ENCODE measurements at regions not wholly inside any gene's neighbourhood (a gene's known extent, or its start where the extent isn't known, plus 50 kb on each side); places are given as distances from the start of the nearest gene placed in this dataset.
"Not testable (repeated sequence)": the region's sequence is repeated elsewhere in the genome, so short reads cannot be mapped to it uniquely, and the experiment has no call there.

DNA sequence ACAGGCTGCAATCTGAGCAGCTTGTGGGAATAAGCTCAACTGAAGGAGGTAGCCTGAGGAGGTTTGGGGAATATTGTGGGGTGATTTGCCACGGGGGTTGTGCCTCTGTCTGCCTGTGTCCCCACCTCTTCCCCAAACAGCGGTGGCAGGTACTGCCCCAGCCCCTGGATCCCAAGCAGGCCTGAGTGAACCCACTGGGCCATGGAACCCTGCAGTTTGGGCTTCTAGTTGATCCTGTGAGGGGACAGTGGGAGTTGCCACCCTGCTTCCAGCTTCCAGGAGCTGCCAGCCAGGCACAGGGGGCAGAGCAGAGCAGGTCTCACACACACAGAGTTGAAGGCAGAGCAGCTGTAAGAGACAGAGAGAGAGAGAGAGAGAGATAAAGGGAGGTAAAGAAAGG, 97.4 kb downstream of the PJA1 start:
- Histone ChIP-seq H3K4me3 (ENCODE audit: low read length) (no peak overlapping the region), H3K36me3 (ENCODE audit: control insufficient read depth, insufficient read depth, low read length) (no peaks in the 10 kb centered on the region), H3K27me3 (ENCODE audit: control insufficient read depth, insufficient read depth, low read length) (no peaks in the 10 kb centered on the region), H3K27ac (ENCODE audit: low read depth, low read length) (no peak overlapping the region), H3K9ac (ENCODE audit: low read length) (no peak overlapping the region), H3K4me1 (ENCODE audit: control insufficient read depth, insufficient read depth, low read length) (no peaks in the 10 kb centered on the region)

DNA sequence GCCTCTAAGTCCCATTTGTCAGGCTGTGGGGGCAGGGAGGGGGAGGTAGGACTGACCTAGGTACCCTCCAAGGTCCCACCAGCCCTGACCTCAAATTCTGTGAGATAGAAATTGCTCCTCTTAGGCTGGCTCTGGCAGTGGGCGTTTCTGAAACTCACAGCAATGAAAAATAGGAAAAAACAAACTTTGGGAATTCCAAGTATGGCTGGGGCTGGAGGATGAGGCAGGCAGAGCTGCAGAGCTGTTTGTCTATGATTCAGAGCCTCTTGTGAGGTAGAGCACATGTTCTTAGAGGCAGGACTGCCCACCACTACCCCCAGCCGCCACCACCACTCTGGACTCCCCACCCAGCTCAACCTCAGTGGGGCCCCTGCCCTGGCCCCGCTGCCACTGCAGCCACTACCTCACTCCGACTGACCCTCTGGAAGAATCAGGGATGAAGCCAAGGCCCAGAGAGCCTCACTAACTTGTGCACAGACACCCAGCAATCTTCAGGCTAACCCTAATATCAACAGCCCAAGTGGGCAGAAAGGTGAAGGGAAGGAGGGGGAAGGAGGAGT, 98.2 kb downstream of the PJA1 start:
- no peak overlapping the region for H3K27ac ChIP-seq (ENCODE audit: low read depth, low read length)
- no peaks in the 10 kb centered on the region for H3K27me3 ChIP-seq (ENCODE audit: control insufficient read depth, insufficient read depth, low read length)
- H3K4me1 ChIP-seq (ENCODE audit: control insufficient read depth, insufficient read depth, low read length), result no peaks in the 10 kb centered on the region
- no peaks in the 10 kb centered on the region for H3K36me3 ChIP-seq (ENCODE audit: control insufficient read depth, insufficient read depth, low read length)
- H3K4me3 ChIP-seq (ENCODE audit: low read length), result no peak overlapping the region
- no peak overlapping the region for H3K9ac ChIP-seq (ENCODE audit: low read length)

DNA sequence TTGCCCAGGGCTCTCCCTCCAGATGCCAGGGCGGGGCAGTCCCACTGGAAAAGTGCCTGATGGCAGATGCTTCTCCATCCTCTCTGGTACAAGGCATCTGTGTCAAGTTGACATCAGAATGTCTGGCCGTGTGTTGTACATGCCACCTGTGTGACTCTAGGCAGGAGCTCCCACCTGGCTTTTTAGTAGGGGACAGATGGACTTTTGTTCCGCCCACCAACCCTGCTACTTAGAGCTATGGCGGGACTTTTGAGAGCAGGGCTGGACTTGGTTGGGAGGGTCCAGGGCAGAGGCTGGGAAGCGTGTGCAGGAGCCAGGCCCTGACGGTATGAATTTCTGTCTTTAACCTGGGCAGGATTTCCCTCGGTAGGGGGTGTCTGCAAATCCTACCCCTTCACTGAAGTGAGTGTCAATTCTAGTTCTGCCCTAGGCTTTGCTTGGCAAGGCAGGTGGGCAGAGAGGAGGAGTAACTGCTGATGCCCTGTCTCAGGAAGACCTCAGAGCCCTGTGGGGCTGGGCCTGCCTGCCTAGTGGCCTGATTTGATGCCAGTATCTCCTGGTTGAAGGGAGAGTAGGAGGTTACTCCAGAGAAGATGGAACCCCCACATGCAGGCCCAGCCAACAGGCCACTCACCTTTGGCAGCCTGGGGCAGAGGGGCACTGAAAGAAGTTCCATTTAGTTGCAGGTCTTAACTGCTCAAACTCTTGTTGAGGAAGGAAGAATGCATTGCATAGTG, 99.1 kb downstream of the PJA1 start:
- Histone ChIP-seq H3K27me3 (ENCODE audit: control insufficient read depth, insufficient read depth, low read length) (no peaks in the 10 kb centered on the region), H3K4me1 (ENCODE audit: control insufficient read depth, insufficient read depth, low read length) (no peaks in the 10 kb centered on the region), H3K4me3 (ENCODE audit: low read length) (no peak overlapping the region), H3K27ac (ENCODE audit: low read depth, low read length) (no peak overlapping the region), H3K36me3 (ENCODE audit: control insufficient read depth, insufficient read depth, low read length) (no peaks in the 10 kb centered on the region), H3K9ac (ENCODE audit: low read length) (no peak overlapping the region)

DNA sequence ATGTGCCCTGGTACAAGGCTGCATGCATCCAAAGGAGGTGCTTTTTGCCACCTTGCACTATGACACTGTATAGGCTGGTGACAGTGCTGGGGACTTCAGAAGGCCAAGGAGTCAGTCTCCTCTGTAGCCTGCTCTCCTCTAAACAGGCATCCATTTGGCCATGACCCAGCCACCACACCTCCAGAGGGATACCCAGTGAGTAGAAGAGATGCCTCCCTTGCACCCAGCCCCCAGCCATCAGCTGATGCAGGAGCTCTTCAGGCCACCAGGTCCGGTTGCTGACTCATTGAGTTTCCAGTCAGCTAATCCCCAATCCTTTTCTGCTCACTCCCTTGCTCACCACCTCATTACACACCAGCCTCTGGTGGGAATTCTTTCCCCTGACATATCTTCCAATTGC, 99.8 kb downstream of the PJA1 start:
- Histone ChIP-seq H3K27ac (ENCODE audit: low read depth, low read length) (no peak overlapping the region), H3K4me1 (ENCODE audit: control insufficient read depth, insufficient read depth, low read length) (no peaks in the 10 kb centered on the region), H3K27me3 (ENCODE audit: control insufficient read depth, insufficient read depth, low read length) (no peaks in the 10 kb centered on the region), H3K4me3 (ENCODE audit: low read length) (no peak overlapping the region), H3K36me3 (ENCODE audit: control insufficient read depth, insufficient read depth, low read length) (no peaks in the 10 kb centered on the region), H3K9ac (ENCODE audit: low read length) (no peak overlapping the region)

DNA sequence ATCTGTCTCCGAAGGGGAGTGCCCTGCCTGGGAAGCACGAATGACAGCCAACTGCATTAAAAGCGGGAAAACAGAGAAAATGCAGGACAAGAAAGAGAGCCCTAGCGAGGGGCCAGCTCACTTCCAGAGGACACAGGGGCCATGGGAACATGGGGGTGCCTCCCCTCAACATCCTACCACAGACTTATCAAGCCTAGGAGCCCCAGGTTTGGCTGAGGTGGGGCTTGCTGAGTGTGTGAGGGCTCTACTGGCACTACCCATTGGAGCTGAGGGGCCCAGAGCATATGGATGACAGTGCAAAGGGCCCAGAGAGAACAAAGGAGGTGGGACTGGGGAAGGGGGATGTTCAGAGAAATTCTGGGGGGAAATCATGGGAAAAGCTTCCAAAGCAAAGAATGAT, 101.8 kb downstream of the PJA1 start:
- H3K4me3 ChIP-seq (ENCODE audit: low read length), result no peak overlapping the region
- no peak overlapping the region for H3K9ac ChIP-seq (ENCODE audit: low read length)
- H3K27me3 ChIP-seq (ENCODE audit: control insufficient read depth, insufficient read depth, low read length), result no peaks in the 10 kb centered on the region
- H3K27ac ChIP-seq (ENCODE audit: low read depth, low read length), result no peak overlapping the region
- H3K36me3 ChIP-seq (ENCODE audit: control insufficient read depth, insufficient read depth, low read length), result no peaks in the 10 kb centered on the region
- H3K4me1 ChIP-seq (ENCODE audit: control insufficient read depth, insufficient read depth, low read length), result no peaks in the 10 kb centered on the region

DNA sequence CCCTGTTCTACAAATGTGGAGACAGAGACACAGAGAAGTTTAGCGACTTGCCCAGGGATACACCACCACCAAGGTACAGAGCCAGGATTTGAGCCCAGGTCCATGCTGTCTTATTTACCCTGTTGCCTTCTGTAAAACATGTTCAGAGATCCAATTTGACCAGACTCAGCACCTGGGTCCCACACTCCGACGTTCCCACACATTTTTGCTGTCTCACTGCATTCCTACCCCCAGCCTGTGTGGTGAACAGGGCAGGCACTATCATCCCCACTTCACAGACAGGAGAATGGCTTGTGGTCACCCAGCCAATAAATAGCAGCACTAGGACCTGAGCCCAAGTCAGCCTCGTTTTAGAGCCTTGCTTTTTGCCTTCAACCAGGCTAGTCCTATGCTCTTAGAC, 102.8 kb downstream of the PJA1 start:
- H3K9ac ChIP-seq (ENCODE audit: low read length), result no peak overlapping the region
- no peak overlapping the region for H3K27ac ChIP-seq (ENCODE audit: low read depth, low read length)
- H3K4me1 ChIP-seq (ENCODE audit: control insufficient read depth, insufficient read depth, low read length), result no peaks in the 10 kb centered on the region
- no peaks in the 10 kb centered on the region for H3K27me3 ChIP-seq (ENCODE audit: control insufficient read depth, insufficient read depth, low read length)
- no peaks in the 10 kb centered on the region for H3K36me3 ChIP-seq (ENCODE audit: control insufficient read depth, insufficient read depth, low read length)
- no peak overlapping the region for H3K4me3 ChIP-seq (ENCODE audit: low read length)

DNA sequence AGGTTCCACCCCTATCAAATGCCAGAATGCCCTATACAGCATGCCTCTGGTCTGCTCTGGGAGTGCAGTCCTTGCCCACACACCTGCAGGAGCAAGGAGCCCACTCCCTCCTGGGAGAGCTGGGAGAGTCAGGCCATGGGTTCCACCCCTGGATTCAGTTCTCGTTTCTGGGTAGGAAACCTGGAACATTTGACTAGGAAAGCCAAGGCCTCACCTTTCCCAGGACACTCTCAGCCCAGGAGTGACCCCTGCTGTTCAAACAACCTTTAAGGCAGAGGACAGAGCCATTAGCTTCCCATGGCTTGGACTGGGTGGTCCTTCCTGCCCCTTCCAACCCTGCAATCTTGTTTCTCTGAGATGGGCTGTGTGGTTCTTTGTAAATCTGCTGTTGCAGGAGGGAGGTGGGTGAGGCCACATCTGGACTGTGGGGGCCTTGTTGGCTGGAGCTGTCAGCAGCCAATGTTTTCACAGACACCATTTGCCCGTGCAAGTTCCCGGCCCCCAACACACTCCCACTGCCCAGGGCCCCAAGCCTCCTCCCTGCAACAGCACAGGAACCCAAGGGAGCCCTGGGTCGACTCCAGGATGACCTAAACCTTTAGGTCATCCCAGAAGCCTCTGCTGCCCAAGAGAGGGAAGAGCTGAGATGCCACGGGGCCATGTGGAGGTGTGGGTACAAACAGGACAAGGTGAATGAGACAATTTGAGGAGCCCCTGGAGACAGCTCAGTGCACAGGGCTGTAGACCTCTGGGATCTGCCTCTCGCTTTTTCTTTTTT, 104.4 kb downstream of the PJA1 start:
- Histone ChIP-seq H3K4me3 (ENCODE audit: low read length) (no peak overlapping the region), H3K4me1 (ENCODE audit: control insufficient read depth, insufficient read depth, low read length) (no peaks in the 10 kb centered on the region), H3K27ac (ENCODE audit: low read depth, low read length) (no peak overlapping the region), H3K9ac (ENCODE audit: low read length) (no peak overlapping the region), H3K27me3 (ENCODE audit: control insufficient read depth, insufficient read depth, low read length) (no peaks in the 10 kb centered on the region), H3K36me3 (ENCODE audit: control insufficient read depth, insufficient read depth, low read length) (no peaks in the 10 kb centered on the region)

DNA sequence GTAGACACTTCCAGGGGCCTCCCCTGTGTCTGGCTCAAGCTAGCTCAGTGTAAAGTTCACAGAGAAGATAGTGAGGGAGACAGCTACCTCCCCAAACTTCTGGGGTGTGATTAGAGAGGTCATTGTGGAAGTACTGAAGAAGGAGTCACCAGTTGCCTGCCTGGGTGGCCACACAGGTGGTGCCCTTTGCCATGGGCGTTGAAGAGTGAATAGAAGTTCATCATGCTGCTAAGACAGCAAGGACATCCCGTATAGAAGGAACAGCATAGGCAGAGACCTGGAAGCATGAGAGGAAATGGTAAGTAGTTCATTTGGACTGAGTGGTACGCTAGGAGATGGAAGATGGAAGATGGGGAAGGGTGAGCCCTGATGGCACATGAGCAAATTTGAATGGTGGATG, 110.1 kb downstream of the PJA1 start:
- Histone ChIP-seq H3K27ac (ENCODE audit: low read depth, low read length) (no peak overlapping the region), H3K9ac (ENCODE audit: low read length) (no peak overlapping the region), H3K27me3 (ENCODE audit: control insufficient read depth, insufficient read depth, low read length) (no peaks in the 10 kb centered on the region), H3K36me3 (ENCODE audit: control insufficient read depth, insufficient read depth, low read length) (no peaks in the 10 kb centered on the region), H3K4me3 (ENCODE audit: low read length) (no peak overlapping the region), H3K4me1 (ENCODE audit: control insufficient read depth, insufficient read depth, low read length) (no peaks in the 10 kb centered on the region)

DNA sequence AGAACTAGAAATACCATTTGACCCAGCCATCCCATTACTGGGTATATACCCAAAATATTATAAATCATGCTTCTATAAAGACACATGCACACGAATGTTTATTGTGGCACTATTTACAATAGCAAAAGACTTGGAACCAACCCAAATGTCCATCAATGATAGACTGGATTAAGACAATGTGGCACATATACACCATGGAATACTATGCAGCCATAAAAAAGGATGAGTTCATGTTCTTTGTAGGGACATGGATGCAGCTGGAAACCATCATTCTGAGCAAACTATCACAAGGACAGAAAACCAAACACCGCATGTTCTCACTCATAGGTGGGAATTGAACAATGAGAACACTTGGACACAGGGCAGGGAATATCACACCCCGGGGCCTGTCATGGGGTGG, 110.8 kb downstream of the PJA1 start:
- H3K27me3 ChIP-seq (ENCODE audit: control insufficient read depth, insufficient read depth, low read length); H3K4me1 ChIP-seq (ENCODE audit: control insufficient read depth, insufficient read depth, low read length); H3K36me3 ChIP-seq (ENCODE audit: control insufficient read depth, insufficient read depth, low read length); H3K9ac ChIP-seq (ENCODE audit: low read length); H3K27ac ChIP-seq (ENCODE audit: low read depth, low read length); H3K4me3 ChIP-seq (ENCODE audit: low read length): not testable (repeated sequence)

DNA sequence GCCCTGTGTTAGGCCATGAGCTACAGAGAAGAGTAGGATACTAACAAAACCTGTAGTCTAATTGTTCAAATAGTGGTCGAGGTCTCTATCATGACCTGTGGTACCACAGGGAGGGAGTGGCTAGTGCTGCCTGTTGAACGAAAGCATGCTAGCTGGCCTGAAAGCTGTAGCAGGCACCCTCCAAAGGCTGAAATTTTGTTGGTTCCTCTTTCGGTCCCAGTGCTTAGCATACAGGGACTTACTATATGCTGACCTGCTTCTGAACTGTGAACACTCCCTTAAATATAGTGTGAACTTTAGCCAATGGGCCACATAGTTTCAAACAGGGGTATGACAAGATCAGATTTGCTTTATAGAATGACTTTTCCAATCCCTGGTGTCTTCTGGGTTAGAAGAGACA, 113.4 kb downstream of the PJA1 start:
- Histone ChIP-seq H3K9ac (ENCODE audit: low read length) (no peak overlapping the region), H3K36me3 (ENCODE audit: control insufficient read depth, insufficient read depth, low read length) (no peaks in the 10 kb centered on the region), H3K4me1 (ENCODE audit: control insufficient read depth, insufficient read depth, low read length) (no peaks in the 10 kb centered on the region), H3K27ac (ENCODE audit: low read depth, low read length) (no peak overlapping the region), H3K27me3 (ENCODE audit: control insufficient read depth, insufficient read depth, low read length) (no peaks in the 10 kb centered on the region), H3K4me3 (ENCODE audit: low read length) (no peak overlapping the region)

DNA sequence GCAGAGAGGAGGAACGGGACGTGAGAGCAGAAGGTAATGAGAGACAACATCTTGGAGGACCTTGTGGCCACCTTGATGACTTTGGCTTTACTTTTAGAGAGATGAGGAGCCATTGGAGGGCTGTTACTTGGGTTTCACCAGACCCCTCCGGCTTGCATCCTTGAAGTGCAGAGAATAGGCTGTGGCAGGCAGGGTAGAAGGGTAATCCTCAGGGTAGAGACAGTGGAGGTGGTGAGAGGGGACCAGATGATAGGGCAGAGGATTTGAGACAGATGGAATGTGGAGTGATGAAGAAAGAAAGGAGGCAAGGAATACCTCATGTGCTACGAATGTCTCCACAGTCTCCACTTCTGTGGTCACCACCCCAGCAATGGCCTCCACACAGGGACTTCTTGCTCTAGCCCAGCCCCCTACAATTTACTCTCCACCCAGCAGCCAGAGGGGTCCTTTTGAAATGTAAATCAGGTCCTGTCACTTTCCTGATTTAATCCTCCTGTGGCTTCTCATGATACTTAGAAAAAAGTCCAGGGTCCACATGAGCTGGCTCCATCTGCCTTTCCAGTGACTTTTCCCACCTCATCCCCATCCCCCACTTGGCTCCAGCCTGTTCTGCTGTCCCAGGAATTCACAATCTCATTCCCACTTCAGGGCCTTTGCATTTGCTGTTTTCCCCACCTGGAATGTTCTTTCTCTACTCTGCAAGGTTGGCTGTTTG, 115.0 kb downstream of the PJA1 start:
- Histone ChIP-seq H3K27ac (ENCODE audit: low read depth, low read length) (no peak overlapping the region), H3K9ac (ENCODE audit: low read length) (no peak overlapping the region), H3K4me1 (ENCODE audit: control insufficient read depth, insufficient read depth, low read length) (no peaks in the 10 kb centered on the region), H3K4me3 (ENCODE audit: low read length) (no peak overlapping the region), H3K27me3 (ENCODE audit: control insufficient read depth, insufficient read depth, low read length) (no peaks in the 10 kb centered on the region), H3K36me3 (ENCODE audit: control insufficient read depth, insufficient read depth, low read length) (no peaks in the 10 kb centered on the region)

DNA sequence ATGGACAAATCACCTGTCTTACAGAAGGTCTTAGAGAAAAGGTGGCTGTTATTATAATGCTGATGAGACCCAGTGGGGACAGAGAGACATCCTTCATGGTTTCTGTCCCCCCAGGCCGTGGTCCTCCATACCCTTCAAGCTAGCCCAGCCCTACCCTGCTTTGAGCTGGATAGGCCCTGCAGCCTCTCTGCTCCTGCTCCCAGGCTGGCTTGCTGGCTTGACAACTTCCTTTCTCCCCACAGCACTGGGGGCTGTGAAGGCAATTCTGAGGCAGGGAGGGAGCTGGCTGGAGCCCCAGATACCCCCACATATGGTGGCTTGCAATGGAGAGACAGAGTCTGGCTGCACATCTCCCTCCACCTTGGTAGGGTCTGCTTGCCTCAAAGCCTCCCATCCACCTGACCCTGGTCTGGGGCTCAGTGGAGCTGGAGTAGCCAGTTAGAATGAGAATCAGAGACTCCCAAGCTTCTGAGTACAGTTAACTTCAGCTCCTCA, 118.2 kb downstream of the PJA1 start:
- Histone ChIP-seq H3K4me1 (ENCODE audit: control insufficient read depth, insufficient read depth, low read length) (no peaks in the 10 kb centered on the region), H3K36me3 (ENCODE audit: control insufficient read depth, insufficient read depth, low read length) (no peaks in the 10 kb centered on the region), H3K4me3 (ENCODE audit: low read length) (no peak overlapping the region), H3K27ac (ENCODE audit: low read depth, low read length) (no peak overlapping the region), H3K9ac (ENCODE audit: low read length) (no peak overlapping the region), H3K27me3 (ENCODE audit: control insufficient read depth, insufficient read depth, low read length) (no peaks in the 10 kb centered on the region)
